Lower lobe of right lung (tissue), 2 donors: ENCODE measurements at regions not wholly inside any gene's neighbourhood (a gene's known extent, or its start where the extent isn't known, plus 50 kb on each side); places are given as distances from the start of the nearest gene placed in this dataset.

Source experiments
- ATAC-seq, 2 donors: fragments of 200-7000 bp; cut with Tn5 transposase; one replicate each; pipeline ENCODE4 v1.9.1; 2020 to 2022; ENCODE audit warnings: mild to moderate bottlenecking in 2 of 2, moderate library complexity in 2 of 2
- DNase-seq: peaks from one replicate; pipeline ENCODE4 v3.0.0-alpha.2; 2020
- H3K27ac ChIP-seq: fragments of 200-600 bp; one replicate; pipeline ENCODE4 v1.8.0; 2022
- H3K27me3 ChIP-seq: fragments of 200-600 bp; one replicate; pipeline ENCODE4 v1.8.0; 2022; ENCODE audit warnings: low read depth
- H3K36me3 ChIP-seq: fragments of 200-600 bp; one replicate; pipeline ENCODE4 v1.8.0; 2022; ENCODE audit warnings: mild to moderate bottlenecking
- H3K4me1 ChIP-seq: fragments of 200-600 bp; one replicate; pipeline ENCODE4 v1.8.0; 2022
- H3K4me3 ChIP-seq: fragments of 200-600 bp; one replicate; pipeline ENCODE4 v1.8.0; 2022; ENCODE audit warnings: mild to moderate bottlenecking
- H3K9me3 ChIP-seq: fragments of 200-600 bp; one replicate; pipeline ENCODE4 v1.8.0; 2022
- intact Hi-C: fragments of 100-400 bp; cut with DNase I; formaldehyde crosslinking; loops from one replicate; pipeline ENCODE4 v1.11.0; 2022
- TF ChIP-seq, protein P1 (sequence below): fragments of 200-600 bp; IDR thresholded peaks from one replicate; pipeline ENCODE4 v1.8.0; 2022; ENCODE audit warnings: antibody characterized with exemption, mild to moderate bottlenecking
- donor health status: DM: no; HTN: yes; CAD: no; lungs with severe emphysema.

DNA sequence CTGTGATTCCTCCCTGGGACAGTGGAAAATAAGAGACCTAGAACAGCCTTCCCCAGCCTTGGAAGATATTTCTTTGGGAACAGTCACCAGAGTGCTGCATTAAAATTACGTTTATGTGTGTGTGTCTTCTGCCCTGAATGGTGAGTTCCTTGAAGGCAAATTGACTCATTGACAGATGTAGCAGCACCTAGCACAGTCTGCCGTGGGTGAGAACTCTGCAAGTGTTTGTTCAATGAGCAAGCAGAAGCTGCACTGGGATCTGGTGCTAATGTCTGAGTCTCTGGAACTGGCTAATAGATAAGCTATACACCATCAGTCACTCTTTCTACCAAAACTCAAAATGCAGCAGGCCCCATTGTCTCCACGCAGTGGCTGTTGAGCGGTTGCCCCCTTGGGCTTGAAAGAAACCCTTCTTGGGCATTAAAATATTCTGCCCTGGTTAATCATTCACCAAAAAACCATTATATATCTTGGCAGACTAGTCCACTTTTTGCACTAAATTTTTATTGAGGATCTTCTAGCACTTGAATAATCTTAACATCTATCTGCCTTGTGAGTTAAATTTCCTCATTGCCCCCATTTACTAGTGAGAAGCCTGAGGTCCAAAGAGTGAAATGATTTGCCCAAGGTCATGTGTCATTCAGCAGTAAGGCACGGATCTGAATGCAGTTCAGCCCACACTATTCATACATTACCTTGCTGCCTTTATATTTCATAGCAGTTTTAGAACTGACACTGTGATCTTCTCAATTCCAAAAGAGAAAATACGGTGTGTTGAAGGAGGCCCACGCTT lies 87.8 kb upstream of the GALNT18 start:
- Histone ChIP-seq H3K4me1 (no peaks in the 10 kb centered on the region), H3K27me3 (peaks cover 4% of the 10 kb centered on the region), H3K36me3 (no peaks in the 10 kb centered on the region), H3K27ac (no peak overlapping the region), H3K9me3 (no peaks in the 10 kb centered on the region), H3K4me3 (no peak overlapping the region)
- TF ChIP-seq, protein P1, sequence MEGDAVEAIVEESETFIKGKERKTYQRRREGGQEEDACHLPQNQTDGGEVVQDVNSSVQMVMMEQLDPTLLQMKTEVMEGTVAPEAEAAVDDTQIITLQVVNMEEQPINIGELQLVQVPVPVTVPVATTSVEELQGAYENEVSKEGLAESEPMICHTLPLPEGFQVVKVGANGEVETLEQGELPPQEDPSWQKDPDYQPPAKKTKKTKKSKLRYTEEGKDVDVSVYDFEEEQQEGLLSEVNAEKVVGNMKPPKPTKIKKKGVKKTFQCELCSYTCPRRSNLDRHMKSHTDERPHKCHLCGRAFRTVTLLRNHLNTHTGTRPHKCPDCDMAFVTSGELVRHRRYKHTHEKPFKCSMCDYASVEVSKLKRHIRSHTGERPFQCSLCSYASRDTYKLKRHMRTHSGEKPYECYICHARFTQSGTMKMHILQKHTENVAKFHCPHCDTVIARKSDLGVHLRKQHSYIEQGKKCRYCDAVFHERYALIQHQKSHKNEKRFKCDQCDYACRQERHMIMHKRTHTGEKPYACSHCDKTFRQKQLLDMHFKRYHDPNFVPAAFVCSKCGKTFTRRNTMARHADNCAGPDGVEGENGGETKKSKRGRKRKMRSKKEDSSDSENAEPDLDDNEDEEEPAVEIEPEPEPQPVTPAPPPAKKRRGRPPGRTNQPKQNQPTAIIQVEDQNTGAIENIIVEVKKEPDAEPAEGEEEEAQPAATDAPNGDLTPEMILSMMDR, result no peak
- intact Hi-C loops, result no loop called here
- DNase-seq, result no peak
- ATAC-seq, result no peak

DNA sequence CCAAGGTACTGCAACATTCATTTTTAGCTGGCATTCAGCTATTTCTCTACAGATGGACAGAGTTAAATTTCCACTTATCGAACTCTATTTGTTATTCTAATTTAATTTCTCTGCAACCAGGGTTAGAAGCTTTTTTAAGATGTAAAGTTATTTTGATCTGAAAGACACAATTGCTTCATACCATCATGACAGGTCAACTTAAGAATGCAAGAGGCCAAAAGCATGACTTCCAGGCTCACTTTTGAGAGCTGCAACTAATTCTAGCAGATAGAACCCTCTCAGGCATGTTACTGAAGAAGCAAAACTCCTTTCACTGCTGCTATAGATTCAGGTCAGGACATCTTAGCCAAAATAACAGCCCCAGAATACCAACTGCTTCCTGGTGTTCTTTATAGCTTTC lies 86.5 kb upstream of the GALNT18 start:
- Histone ChIP-seq H3K4me3 (no peak overlapping the region), H3K9me3 (no peaks in the 10 kb centered on the region), H3K27ac (no peak overlapping the region), H3K27me3 (peaks cover 4% of the 10 kb centered on the region), H3K4me1 (no peaks in the 10 kb centered on the region), H3K36me3 (no peaks in the 10 kb centered on the region)
- TF ChIP-seq, protein P1, result no peak
- intact Hi-C loops, result no loop called here
- DNase-seq (no peak), ATAC-seq (no peak)

DNA sequence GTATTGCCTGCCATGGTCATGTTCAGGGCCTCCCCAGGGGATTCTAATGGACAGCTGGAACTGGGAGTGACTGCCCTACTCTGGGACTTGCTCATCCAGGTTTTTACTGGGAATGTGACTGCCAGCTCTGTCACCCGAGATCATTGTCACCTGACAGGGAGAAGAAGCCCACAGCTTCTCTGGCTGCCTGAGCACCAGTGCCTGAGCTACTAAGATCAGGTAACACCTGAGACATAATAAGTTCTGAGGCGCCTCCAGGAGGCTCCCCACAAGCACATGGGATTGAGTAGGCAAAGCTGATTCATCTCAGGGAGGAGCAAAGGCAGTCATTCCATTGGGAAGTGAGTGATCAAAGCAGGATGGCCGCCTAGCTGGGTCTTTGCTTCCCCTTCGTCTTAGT lies 84.2 kb upstream of the GALNT18 start:
- TF ChIP-seq, protein P1, result no peak
- Histone ChIP-seq H3K27ac (no peak overlapping the region), H3K9me3 (no peaks in the 10 kb centered on the region), H3K36me3 (no peaks in the 10 kb centered on the region), H3K4me3 (no peak overlapping the region), H3K27me3 (peaks cover 4% of the 10 kb centered on the region), H3K4me1 (no peaks in the 10 kb centered on the region)
- intact Hi-C loops, result no loop called here
- DNase-seq (no peak), ATAC-seq (no peak)

DNA sequence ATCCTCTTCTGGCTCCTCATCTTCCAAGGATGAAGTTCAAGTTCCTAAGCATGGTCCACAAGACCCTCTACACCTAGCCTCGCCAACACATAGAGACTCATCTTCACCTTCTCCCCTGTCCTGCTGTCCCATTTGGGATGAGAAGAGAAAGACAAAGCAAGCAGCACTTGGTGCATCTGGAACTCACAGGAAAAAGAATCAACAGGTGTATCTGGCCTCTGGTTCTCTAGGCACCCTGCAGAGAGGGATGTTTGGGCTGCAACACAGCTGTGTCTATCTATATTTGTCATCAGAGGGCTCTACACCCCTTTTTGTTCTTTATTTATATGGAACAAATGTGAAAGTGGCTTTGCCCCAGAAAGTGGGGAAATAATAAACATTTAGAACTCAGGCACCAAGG lies 82.1 kb upstream of the GALNT18 start:
- ATAC-seq (no peak), DNase-seq (no peak)
- no peaks in the 10 kb centered on the region for H3K9me3 ChIP-seq
- peaks cover 4% of the 10 kb centered on the region for H3K27me3 ChIP-seq
- H3K4me1 ChIP-seq, result no peaks in the 10 kb centered on the region
- TF ChIP-seq, protein P1, result no peak
- H3K4me3 ChIP-seq, result no peak overlapping the region
- no peaks in the 10 kb centered on the region for H3K36me3 ChIP-seq
- H3K27ac ChIP-seq, result no peak overlapping the region
- intact Hi-C loops, result no loop called here

DNA sequence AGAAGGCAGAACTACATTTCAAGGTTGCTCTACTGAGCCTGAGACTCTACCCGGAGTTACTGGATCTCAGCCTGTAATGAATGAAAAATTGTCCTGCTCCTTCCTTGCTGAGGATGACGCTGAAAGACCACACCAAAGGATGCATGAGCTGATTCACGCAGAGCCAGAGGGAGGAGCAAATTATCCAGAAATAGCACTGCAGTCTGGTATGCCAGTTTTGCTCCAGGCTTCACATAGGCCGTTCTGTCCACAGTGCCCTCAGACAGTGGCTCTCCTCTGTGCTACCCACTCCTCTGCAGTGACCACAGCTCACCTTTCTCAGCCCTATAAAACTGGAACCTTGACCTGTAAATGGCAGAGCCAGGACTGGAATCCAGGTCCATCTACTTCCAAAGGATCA lies 79.3 kb upstream of the GALNT18 start:
- Histone ChIP-seq H3K36me3 (no peaks in the 10 kb centered on the region), H3K27me3 (no peaks in the 10 kb centered on the region), H3K4me1 (no peaks in the 10 kb centered on the region), H3K27ac (no peak overlapping the region), H3K9me3 (no peaks in the 10 kb centered on the region), H3K4me3 (no peak overlapping the region)
- TF ChIP-seq, protein P1, result no peak
- intact Hi-C loops, result no loop called here
- ATAC-seq (no peak), DNase-seq (no peak)
